GM23248 (cell line): ENCODE measurements at regions not wholly inside any gene's neighbourhood (a gene's known extent, or its start where the extent isn't known, plus 50 kb on each side); places are given as distances from the start of the nearest gene placed in this dataset.

Source experiments
- DNase-seq: peaks from one replicate; pipeline ENCODE4 v3.0.0-alpha.2; 2015
- H2AFZ ChIP-seq: fragments of 200-600 bp; sonication (generic); 2 replicates; pipeline ENCODE4 v1.6.1; 2016; ENCODE audit warnings: antibody characterized with exemption
- H3F3A ChIP-seq: fragments of 200-600 bp; sonication (generic); 2 replicates; pipeline ENCODE4 v1.6.1; 2016; ENCODE audit warnings: mild to moderate bottlenecking, antibody characterized with exemption, mixed run types; ENCODE audit not compliant: insufficient read depth
- H3K27ac ChIP-seq: fragments of 200-600 bp; sonication (generic); 2 replicates; pipeline ENCODE4 v1.5.1; 2016; ENCODE audit warnings: mild to moderate bottlenecking
- H3K27me3 ChIP-seq: fragments of 200-600 bp; sonication (generic); replicated peaks from 2 replicates; pipeline ENCODE4 v1.6.1; 2016; ENCODE audit warnings: mild to moderate bottlenecking; ENCODE audit not compliant: insufficient read depth
- H3K36me3 ChIP-seq: fragments of 200-600 bp; sonication (generic); 2 replicates; pipeline ENCODE4 v1.6.1; 2016; ENCODE audit warnings: low read depth, mild to moderate bottlenecking
- H3K4me1 ChIP-seq: fragments of 200-600 bp; sonication (generic); 2 replicates; pipeline ENCODE4 v1.6.1; 2016; ENCODE audit warnings: mild to moderate bottlenecking; ENCODE audit not compliant: insufficient read depth
- H3K4me2 ChIP-seq: fragments of 200-600 bp; sonication (generic); one replicate; pipeline ENCODE4 v1.6.1; 2016; ENCODE audit warnings: mild to moderate bottlenecking; ENCODE audit not compliant: unreplicated experiment
- H3K4me3 ChIP-seq: fragments of 200-600 bp; sonication (generic); 2 replicates; pipeline ENCODE4 v1.5.1; 2016; ENCODE audit warnings: mild to moderate bottlenecking
- H3K79me2 ChIP-seq: fragments of 200-600 bp; sonication (generic); 2 replicates; pipeline ENCODE4 v1.6.1; 2016; ENCODE audit warnings: mild to moderate bottlenecking; ENCODE audit not compliant: insufficient read depth
- H3K9ac ChIP-seq: fragments of 200-600 bp; sonication (generic); 2 replicates; pipeline ENCODE4 v1.6.1; 2016; ENCODE audit warnings: mild to moderate bottlenecking
- H3K9me2 ChIP-seq: fragments of 200-600 bp; sonication (generic); 2 replicates; pipeline ENCODE4 v1.6.1; 2016; ENCODE audit warnings: mixed run types, mild to moderate bottlenecking, moderate library complexity; ENCODE audit not compliant: insufficient read depth
- H3K9me3 ChIP-seq: fragments of 200-600 bp; sonication (generic); one replicate; pipeline ENCODE4 v1.6.1; 2017; ENCODE audit warnings: low read depth
- H4K20me1 ChIP-seq: fragments of 200-600 bp; sonication (generic); 2 replicates; pipeline ENCODE4 v1.6.0; 2016; ENCODE audit not compliant: insufficient read depth
- EZH2 ChIP-seq: fragments of 200-600 bp; sonication (generic); IDR thresholded peaks from 2 replicates; pipeline ENCODE4 v1.6.1; 2018; ENCODE audit warnings: antibody characterized with exemption, mild to moderate bottlenecking; ENCODE audit not compliant: insufficient read depth, poor library complexity, severe bottlenecking
- EZH2phosphoT487 ChIP-seq: fragments of 200-600 bp; sonication (generic); IDR thresholded peaks from 2 replicates; pipeline ENCODE4 v1.6.1; 2018; ENCODE audit warnings: antibody characterized with exemption, moderate library complexity, mild to moderate bottlenecking, low read depth; ENCODE audit not compliant: insufficient read depth
- WGBS, 2 experiments: methylation state at CpG; one replicate each; pipeline ENCODE4 v1.1.6; 2015 to 2017; ENCODE audit warnings: low lambda C conversion rate in 2 of 2, low coverage in 1 of 2; ENCODE audit errors: missing lambda C conversion rate in 2 of 2; 5-methylcytosine and 5-hydroxymethylcytosine counted together
- in situ Hi-C: fragments of 300-500 bp; cut with MboI; formaldehyde crosslinking; loops from 2 replicates; pipeline ENCODE4 v1.15.0; 2020

DNA sequence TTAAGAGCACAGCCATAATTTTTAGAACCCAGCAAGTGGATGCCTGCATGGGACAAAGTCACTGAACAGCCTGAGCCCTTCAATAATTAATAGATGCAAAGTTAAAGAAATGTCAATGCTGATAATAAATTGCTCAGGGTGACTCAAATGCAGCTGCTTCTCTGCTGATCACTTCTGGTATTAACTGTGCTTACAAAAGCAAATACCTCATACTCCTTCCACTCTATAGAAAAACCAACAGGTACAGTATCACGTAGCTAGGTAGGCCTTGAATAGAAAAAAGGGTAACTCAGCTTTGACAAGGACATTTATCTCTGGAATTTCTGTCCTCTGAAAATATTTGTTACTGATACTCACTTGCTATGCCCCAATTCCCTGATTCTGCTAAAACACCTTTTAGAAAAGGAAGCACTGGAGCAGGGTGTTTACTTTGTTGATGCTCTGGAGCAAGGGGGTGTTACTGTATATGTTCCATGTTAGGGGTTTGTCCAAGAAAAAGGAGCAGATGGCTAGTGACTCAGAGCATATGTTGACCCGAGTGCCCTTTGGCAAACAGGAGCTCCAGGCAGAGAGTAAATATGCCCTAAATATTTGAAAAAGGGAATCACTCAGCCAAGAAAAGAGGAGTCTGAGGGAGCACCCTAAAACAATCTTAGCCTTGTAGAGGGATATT, 59.1 kb upstream of the RTN4 start:
- H3K4me3 ChIP-seq, result no peak overlapping the region
- H3K4me2 ChIP-seq, result peak overlapping the region; percentile 33
- H3K9me2 ChIP-seq, result no peaks in the 10 kb centered on the region
- in situ Hi-C loops, result no loop called here
- no peaks in the 10 kb centered on the region for H3K27me3 ChIP-seq
- TF ChIP-seq EZH2phosphoT487 (no peak), EZH2 (no peak)
- peak overlapping the region; percentile 49 for H3K27ac ChIP-seq
- no peaks in the 10 kb centered on the region for H4K20me1 ChIP-seq
- H3K9ac ChIP-seq, result no peak overlapping the region
- DNase-seq, result peak; percentile 59
- no peaks in the 10 kb centered on the region for H3K79me2 ChIP-seq
- no peaks in the 10 kb centered on the region for H3K36me3 ChIP-seq
- no peaks in the 10 kb centered on the region for H3K9me3 ChIP-seq
- 45 to 50% methylated on average over 2 of the region's 2 CpGs for WGBS, 2 experiments
- peaks cover 42% of the 10 kb centered on the region for H3F3A ChIP-seq
- peaks cover 69% of the 10 kb centered on the region for H3K4me1 ChIP-seq
- H2AFZ ChIP-seq, result no peak overlapping the region

DNA sequence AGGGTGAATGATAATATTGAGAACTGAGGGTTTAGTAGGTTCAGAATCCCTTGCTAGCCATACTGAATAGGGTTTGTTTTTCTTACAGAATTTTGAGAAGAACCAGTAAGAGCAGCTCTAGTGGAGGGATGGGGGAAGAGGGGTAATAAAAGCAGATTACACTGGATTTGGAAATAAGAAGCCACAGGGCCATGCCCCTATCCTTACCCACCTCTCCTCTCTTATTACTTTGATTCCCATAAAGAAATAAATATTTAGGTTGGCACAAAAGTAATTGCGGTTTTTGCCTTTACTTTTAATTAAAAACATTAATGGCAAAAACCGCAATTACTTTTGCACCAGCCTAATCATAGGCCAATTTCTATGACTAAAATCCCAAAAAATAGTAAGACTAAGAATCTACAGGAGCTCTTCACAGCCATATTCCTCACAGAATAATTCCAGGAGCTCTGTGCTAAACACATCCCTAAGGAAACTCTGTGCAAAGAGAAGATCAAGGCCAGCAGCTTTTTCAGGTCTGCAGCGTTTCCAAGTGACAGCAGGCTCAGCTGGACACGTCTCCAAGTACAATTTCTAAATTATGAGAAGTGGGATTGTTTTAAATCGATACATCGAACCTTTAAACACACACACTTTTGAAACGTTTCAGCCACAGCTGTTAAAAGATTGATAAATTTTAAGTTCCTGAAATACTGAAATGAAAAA, 58.4 kb upstream of the RTN4 start:
- peaks cover 42% of the 10 kb centered on the region for H3F3A ChIP-seq
- H3K79me2 ChIP-seq, result no peaks in the 10 kb centered on the region
- H3K36me3 ChIP-seq, result no peaks in the 10 kb centered on the region
- no peaks in the 10 kb centered on the region for H3K9me3 ChIP-seq
- 28 to 30% methylated on average over 7 of the region's 7 CpGs for WGBS, 2 experiments
- in situ Hi-C loops, result no loop called here
- DNase-seq, result no peak
- no peaks in the 10 kb centered on the region for H4K20me1 ChIP-seq
- H3K4me1 ChIP-seq, result peaks cover 69% of the 10 kb centered on the region
- no peak overlapping the region for H3K4me2 ChIP-seq
- no peak overlapping the region for H3K4me3 ChIP-seq
- H3K27me3 ChIP-seq, result no peaks in the 10 kb centered on the region
- H2AFZ ChIP-seq, result no peak overlapping the region
- H3K9ac ChIP-seq, result no peak overlapping the region
- no peak for TF ChIP-seq EZH2
- no peak for TF ChIP-seq EZH2phosphoT487
- peak overlapping the region; percentile 49; the same call in 1 of the 2 replicates for H3K27ac ChIP-seq
- H3K9me2 ChIP-seq, result no peaks in the 10 kb centered on the region

DNA sequence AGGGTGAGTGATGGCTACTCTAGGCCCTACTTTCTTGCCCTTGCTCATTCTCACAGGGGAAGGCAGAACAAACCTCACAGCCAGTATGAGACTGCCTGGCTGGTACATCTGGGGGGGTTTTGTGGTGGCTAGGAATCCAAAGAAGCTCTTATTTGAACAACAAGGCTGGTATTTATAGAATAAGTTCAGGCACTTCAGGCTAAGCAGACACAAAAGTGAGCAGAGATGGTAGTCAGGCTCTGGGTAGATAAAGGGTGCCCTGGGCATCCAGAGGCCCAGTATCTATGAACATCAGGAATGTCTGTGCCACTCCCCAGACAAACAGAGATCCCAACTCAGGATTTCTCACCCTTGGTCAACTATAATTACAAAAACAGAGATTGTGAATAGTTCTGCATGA, 57.2 kb upstream of the RTN4 start:
- Histone ChIP-seq H3K4me3 (no peak overlapping the region), H3K4me1 (peaks cover 70% of the 10 kb centered on the region), H3K27me3 (no peaks in the 10 kb centered on the region), H3K36me3 (no peaks in the 10 kb centered on the region), H3K27ac (peak overlapping the region; percentile 46), H3F3A (peaks cover 39% of the 10 kb centered on the region), H2AFZ (peak overlapping the region; percentile 46; the same call in 1 of the 2 replicates), H4K20me1 (no peaks in the 10 kb centered on the region), H3K9me2 (no peaks in the 10 kb centered on the region), H3K79me2 (no peaks in the 10 kb centered on the region), H3K9me3 (no peaks in the 10 kb centered on the region), H3K4me2 (no peak overlapping the region), H3K9ac (peak overlapping the region; percentile 18; the same call in 1 of the 2 replicates)
- no peak for TF ChIP-seq EZH2phosphoT487
- peak; percentile 50 for DNase-seq
- in situ Hi-C loops, result no loop called here

DNA sequence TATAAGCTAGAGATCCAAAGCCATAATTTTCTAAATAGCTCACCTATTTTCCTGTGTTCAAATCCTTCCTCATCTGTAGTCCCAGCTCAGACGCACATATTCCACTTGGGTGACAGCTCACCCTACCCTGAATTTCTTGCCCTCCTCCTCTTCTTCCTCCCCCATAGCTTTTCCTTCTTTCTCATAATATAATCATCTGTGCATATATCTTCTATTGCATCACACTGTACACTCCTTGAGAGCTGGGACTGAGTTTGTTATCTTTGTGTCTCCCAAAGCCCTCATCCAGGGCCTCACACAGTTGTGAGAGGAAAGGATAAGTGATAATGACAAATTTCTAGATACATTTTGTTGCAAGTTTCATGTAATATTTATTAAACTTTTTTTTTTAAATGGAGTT, 55.9 kb upstream of the RTN4 start:
- Histone ChIP-seq H3K4me1 (peaks cover 71% of the 10 kb centered on the region), H3K9me2 (no peaks in the 10 kb centered on the region), H3K4me3 (no peak overlapping the region), H3F3A (peaks cover 46% of the 10 kb centered on the region), H3K27ac (peak overlapping the region; percentile 46), H3K27me3 (no peaks in the 10 kb centered on the region), H3K79me2 (no peaks in the 10 kb centered on the region), H2AFZ (peak overlapping the region; percentile 11; the same call in 1 of the 2 replicates), H3K4me2 (peak overlapping the region; percentile 16), H3K9me3 (no peaks in the 10 kb centered on the region), H3K9ac (no peak overlapping the region), H3K36me3 (no peaks in the 10 kb centered on the region), H4K20me1 (no peaks in the 10 kb centered on the region)
- in situ Hi-C loops, result no loop called here
- 16 to 20% methylated on average over 1 of the region's 1 CpG for whole genome bisulfite sequencing, 2 experiments
- no peak for TF ChIP-seq EZH2phosphoT487
- no peak for TF ChIP-seq EZH2
- peak; percentile 55 for DNase-seq
